NCI-H2196 (cell line): ENCODE measurements at regions not wholly inside any gene's neighbourhood (a gene's known extent, or its start where the extent isn't known, plus 50 kb on each side); places are given as distances from the start of the nearest gene placed in this dataset.

Experiments used
- DNase-seq: peaks from one replicate; lab custom pipeline; 2025; ENCODE audit not compliant: unreplicated experiment; lab: John Stamatoyannopoulos, UW

- DNase-seq, result peak; percentile 83
Measured at GRCh38 chr1:42035205-42035829, 116.6 kb upstream of the HIVEP3 start.

- no peak for DNase-seq
Measured at GRCh38 chr1:42034426-42034825, 115.7 kb upstream of the HIVEP3 start.

GRCh38 chr1:42033629-42034028 lies 114.9 kb upstream of the HIVEP3 start:
- no peak for DNase-seq

GRCh38 chr1:42017730-42018129 lies 99.0 kb upstream of the HIVEP3 start:
- no peak for DNase-seq

- no peak for DNase-seq
Measured at GRCh38 chr1:42017259-42017658, 98.5 kb upstream of the HIVEP3 start.

GRCh38 chr1:42014823-42015222 lies 96.1 kb upstream of the HIVEP3 start:
- DNase-seq, result no peak

- no peak for DNase-seq
Measured at GRCh38 chr1:42013881-42014470, 95.3 kb upstream of the HIVEP3 start.

GRCh38 chr1:42012852-42013251 lies 94.1 kb upstream of the HIVEP3 start:
- no peak for DNase-seq

GRCh38 chr1:42010381-42010780 lies 91.7 kb upstream of the HIVEP3 start:
- DNase-seq, result no peak

GRCh38 chr1:42008264-42008663 lies 89.5 kb upstream of the HIVEP3 start:
- no peak for DNase-seq

GRCh38 chr1:42006836-42007235 lies 88.1 kb upstream of the HIVEP3 start:
- DNase-seq, result no peak

GRCh38 chr1:42006093-42006492 lies 87.4 kb upstream of the HIVEP3 start:
- no peak for DNase-seq

- DNase-seq, result no peak
Measured at GRCh38 chr1:42005530-42005929, 86.8 kb upstream of the HIVEP3 start.

GRCh38 chr1:42004860-42005259 lies 86.1 kb upstream of the HIVEP3 start:
- no peak for DNase-seq

- DNase-seq, result no peak
Measured at GRCh38 chr1:42004322-42004721, 85.6 kb upstream of the HIVEP3 start.

- peak; percentile 68 for DNase-seq
Measured at GRCh38 chr1:42003433-42003832, 84.7 kb upstream of the HIVEP3 start.

- peak; percentile 42 for DNase-seq
Measured at GRCh38 chr1:42002220-42002619, 83.5 kb upstream of the HIVEP3 start.

GRCh38 chr1:42000766-42001165 lies 82.0 kb upstream of the HIVEP3 start:
- DNase-seq, result no peak

- DNase-seq, result no peak
Measured at GRCh38 chr1:41999884-42000283, 81.2 kb upstream of the HIVEP3 start.

- DNase-seq, result no peak
Measured at GRCh38 chr1:41998250-41998649, 79.5 kb upstream of the HIVEP3 start.

GRCh38 chr1:41997153-41997552 lies 78.4 kb upstream of the HIVEP3 start:
- no peak for DNase-seq

- no peak for DNase-seq
Measured at GRCh38 chr1:41995441-41996130, 76.9 kb upstream of the HIVEP3 start.
